Stimulated activated CD4-positive, alpha-beta T cell treated with anti-CD3 and anti-CD28 coated beads, Interleukin-12 subunit alpha, Interleukin-12 subunit beta, amount 100 ng/mL, for 48 hours (primary cell): ENCODE measurements at regions not wholly inside any gene's neighbourhood (a gene's known extent, or its start where the extent isn't known, plus 50 kb on each side); places are given as distances from the start of the nearest gene placed in this dataset.
"Not testable (repeated sequence)": the region's sequence is repeated elsewhere in the genome, so short reads cannot be mapped to it uniquely, and the experiment has no call there.

Experiments
- DNase-seq, 3 donors: peaks; one replicate each; pipeline ENCODE4 v3.0.0-alpha.2; 2020; ENCODE audit warnings: low read depth in 2 of 3, low spot score in 1 of 3

- DNase-seq: no peak
These were observed 82.2 kb upstream of the MAN1A1 start for GRCh38 chr6:119431799-119432198.

DNA sequence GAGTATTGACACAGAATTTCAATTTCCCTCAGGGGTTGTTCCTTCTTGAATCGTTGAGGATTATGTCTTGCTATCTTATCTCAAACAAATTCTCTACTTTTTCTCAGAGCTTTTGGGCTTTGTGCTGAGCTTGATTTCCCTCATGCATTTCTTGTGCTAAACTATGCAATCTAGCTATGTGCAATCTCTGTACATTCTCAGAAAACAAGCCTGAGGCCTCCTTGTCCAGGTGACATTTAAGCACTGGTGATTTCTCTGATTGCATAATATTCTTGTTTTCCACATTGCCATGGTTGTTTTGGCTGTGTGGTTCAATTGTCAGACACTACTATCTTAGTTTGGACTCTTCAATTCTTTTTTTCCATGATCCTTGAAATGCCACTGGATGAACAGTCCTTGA lies 81.2 kb upstream of the MAN1A1 start:
- DNase-seq: no peak

- no peak for DNase-seq
These were observed 79.1 kb upstream of the MAN1A1 start for GRCh38 chr6:119428633-119429032.

GRCh38 chr6:119426619-119427018 lies 77.1 kb upstream of the MAN1A1 start:
- no peak for DNase-seq

- DNase-seq: no peak
These were observed 74.4 kb upstream of the MAN1A1 start for GRCh38 chr6:119423996-119424395.

GRCh38 chr6:119418084-119418483 lies 68.5 kb upstream of the MAN1A1 start:
- DNase-seq: not testable (repeated sequence)

DNA sequence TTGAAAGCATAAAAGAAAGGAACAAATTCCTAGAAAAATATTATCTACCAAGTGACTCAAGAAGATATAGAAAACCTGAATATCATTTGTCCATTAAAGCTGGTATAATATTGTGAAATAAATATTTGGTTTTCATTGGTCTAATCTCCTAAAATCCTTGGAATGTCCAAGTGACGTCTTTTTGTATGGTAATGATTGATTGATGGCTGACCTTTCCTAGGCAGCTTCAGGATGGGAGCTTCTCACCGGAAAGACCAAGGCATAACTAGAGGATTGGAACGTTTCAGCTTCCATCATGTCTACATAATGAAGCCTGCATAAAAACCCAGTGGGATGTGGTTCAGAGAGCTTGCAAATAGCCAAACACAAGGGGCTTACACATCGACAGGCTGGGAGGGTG lies 57.6 kb upstream of the MAN1A1 start:
- DNase-seq: no peak

GRCh38 chr6:119405114-119405513 lies 55.6 kb upstream of the MAN1A1 start:
- not testable (repeated sequence) for DNase-seq
